GM13977 (cell line): ENCODE measurements at regions not wholly inside any gene's neighbourhood (a gene's known extent, or its start where the extent isn't known, plus 50 kb on each side); places are given as distances from the start of the nearest gene placed in this dataset.

Experiments
- DNase-seq: peaks from one replicate; pipeline ENCODE4 v3.0.0; 2012; ENCODE audit warnings: low spot score
- in situ Hi-C: fragments of 300-500 bp; cut with MboI; formaldehyde crosslinking; loops from one replicate; pipeline ENCODE4 v1.12.0; 2022; ENCODE audit warnings: low sequenced_read_pairs, low pct_unique_long_range_greater_than_20kb, mixed read lengths, inconsistent platforms; ENCODE audit not compliant: unreplicated experiment
- TF ChIP-seq, protein P1 (sequence below): IDR thresholded peaks from 2 replicates; pipeline ENCODE4 v1.5.1; 2012; ENCODE audit warnings: mild to moderate bottlenecking, control low read depth; ENCODE audit not compliant: insufficient read depth; ENCODE audit errors: extremely low read depth, missing control alignments

GRCh38 chr5:143505354-143505753 lies 101.9 kb upstream of the NR3C1 start:
- no peak for DNase-seq
- TF ChIP-seq, protein P1, sequence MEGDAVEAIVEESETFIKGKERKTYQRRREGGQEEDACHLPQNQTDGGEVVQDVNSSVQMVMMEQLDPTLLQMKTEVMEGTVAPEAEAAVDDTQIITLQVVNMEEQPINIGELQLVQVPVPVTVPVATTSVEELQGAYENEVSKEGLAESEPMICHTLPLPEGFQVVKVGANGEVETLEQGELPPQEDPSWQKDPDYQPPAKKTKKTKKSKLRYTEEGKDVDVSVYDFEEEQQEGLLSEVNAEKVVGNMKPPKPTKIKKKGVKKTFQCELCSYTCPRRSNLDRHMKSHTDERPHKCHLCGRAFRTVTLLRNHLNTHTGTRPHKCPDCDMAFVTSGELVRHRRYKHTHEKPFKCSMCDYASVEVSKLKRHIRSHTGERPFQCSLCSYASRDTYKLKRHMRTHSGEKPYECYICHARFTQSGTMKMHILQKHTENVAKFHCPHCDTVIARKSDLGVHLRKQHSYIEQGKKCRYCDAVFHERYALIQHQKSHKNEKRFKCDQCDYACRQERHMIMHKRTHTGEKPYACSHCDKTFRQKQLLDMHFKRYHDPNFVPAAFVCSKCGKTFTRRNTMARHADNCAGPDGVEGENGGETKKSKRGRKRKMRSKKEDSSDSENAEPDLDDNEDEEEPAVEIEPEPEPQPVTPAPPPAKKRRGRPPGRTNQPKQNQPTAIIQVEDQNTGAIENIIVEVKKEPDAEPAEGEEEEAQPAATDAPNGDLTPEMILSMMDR, result no peak
- in situ Hi-C loops, result no loop called here

DNA sequence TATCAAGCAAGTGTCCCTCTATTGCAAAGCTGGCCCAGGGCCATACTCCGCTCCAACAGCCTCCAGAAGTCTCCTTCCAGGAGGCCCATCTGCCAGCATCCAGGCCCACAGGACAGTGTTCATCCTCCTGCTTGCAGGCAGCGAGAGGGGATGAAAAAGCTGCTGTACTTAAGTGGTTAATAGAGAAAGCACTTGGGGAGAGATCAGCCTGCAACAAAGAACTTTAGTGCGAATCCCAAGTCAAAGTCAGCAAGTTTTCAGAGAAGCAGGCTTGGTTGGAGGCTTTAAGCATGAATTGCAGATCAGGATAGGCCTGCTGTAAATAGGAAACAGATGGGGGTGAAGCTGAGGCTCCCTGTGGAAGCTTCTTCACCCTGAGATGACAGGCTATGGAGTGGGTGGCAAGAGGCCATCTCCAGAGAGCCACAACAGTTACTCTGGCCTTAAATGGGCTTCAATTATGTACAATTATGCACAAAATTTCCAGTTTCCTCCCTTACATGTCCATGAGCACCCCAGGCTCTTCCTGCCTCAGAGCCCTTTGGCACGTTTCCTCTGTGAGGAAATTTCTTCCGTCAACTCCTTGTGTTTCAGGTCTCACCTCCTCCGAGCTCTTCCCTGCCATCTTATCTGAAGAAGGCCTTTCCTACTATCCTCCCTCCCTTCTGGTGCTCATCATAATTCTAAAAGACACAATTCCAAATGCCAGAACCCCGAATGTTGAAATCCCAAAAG lies 98.0 kb upstream of the NR3C1 start:
- DNase-seq, result no peak
- in situ Hi-C loops, result no loop called here

GRCh38 chr5:143499480-143500114 lies 96.1 kb upstream of the NR3C1 start:
- DNase-seq, result no peak
- TF ChIP-seq, protein P1, result no peak
- in situ Hi-C loops, result no loop called here

More for the DNA sequence above, 98.0 kb upstream of the NR3C1 start:
- TF ChIP-seq, protein P1, result no peak

DNA sequence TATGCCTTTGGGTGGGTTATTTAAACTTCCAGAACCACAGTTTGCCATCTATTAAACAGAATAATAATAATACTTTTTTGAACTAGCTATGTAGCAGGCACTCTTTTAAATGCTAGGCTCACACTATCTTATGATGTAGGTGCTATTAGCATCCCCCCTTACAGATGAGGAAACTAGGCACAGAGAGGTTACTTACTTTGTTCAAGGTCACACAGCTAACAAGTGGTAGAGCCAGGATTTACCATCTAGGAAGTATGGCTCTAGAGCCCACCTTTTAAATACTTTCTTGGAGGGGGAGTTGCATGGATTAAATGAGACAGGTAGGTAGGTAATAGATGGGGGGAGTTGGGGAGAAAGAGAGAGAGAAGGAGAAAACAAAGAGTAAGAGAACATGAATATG lies 95.3 kb upstream of the NR3C1 start:
- in situ Hi-C loops, result no loop called here
- TF ChIP-seq, protein P1, result no peak
- DNase-seq, result no peak

GRCh38 chr5:143497749-143498148 lies 94.3 kb upstream of the NR3C1 start:
- in situ Hi-C loops, result no loop called here
- TF ChIP-seq, protein P1, result no peak

GRCh38 chr5:143496943-143497342 lies 93.5 kb upstream of the NR3C1 start:
- TF ChIP-seq, protein P1, result no peak
- in situ Hi-C loops, result no loop called here
- no peak for DNase-seq

More at GRCh38 chr5:143497749-143498148, 94.3 kb upstream of the NR3C1 start:
- no peak for DNase-seq
